ENCODE measurements at regions not wholly inside any gene's neighbourhood (a gene's known extent, or its start where the extent isn't known, plus 50 kb on each side); places are given as distances from the start of the nearest gene placed in this dataset.

DNA sequence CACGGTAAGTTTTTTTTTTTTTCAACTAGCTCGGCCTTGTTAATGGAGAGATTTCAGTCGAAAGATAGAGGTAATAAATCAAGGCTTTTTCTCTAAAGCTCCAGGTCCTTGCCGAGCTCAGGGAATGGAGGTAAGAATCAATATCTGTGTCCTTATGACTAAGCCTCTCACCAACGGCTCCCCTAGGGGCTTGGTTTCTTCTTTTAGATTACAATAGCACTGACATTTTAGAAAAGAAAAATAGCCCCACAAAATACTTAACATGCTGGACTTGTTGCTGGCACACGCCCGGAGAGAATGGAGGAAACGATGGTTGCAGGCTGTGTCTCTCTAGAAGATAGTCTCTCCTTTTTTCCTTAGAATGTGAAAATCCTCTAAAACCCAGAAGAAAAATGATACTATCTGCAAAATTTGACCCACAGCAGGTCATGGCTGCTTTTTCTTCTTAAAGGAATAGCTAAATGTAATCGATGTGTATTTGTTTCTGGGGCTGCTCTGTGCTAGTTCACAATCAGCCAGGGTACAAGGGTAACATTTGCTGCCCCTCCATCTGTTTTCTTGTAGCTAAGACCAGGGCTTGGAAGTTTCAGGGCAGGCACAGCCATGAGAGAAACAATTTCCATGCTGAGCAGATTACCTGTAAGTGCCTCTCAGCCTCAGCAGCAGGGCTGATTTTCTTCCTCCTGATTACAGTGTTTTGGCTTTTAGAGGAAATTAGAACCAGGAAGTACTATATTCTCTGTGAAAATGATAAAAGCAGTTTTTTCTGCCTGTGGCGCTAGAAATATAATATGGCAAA lies 86.2 kb upstream of the GNG12 start:
- TF ChIP-seq, protein P1, sequence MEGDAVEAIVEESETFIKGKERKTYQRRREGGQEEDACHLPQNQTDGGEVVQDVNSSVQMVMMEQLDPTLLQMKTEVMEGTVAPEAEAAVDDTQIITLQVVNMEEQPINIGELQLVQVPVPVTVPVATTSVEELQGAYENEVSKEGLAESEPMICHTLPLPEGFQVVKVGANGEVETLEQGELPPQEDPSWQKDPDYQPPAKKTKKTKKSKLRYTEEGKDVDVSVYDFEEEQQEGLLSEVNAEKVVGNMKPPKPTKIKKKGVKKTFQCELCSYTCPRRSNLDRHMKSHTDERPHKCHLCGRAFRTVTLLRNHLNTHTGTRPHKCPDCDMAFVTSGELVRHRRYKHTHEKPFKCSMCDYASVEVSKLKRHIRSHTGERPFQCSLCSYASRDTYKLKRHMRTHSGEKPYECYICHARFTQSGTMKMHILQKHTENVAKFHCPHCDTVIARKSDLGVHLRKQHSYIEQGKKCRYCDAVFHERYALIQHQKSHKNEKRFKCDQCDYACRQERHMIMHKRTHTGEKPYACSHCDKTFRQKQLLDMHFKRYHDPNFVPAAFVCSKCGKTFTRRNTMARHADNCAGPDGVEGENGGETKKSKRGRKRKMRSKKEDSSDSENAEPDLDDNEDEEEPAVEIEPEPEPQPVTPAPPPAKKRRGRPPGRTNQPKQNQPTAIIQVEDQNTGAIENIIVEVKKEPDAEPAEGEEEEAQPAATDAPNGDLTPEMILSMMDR (IDR thresholded peaks at IDR 0.05): no peak
- no peak for TF ChIP-seq POLR2A (IDR thresholded peaks at IDR 0.05)

All from esophagus squamous epithelium (tissue), 4 donors.